Tibial artery (tissue), 4 donors: ENCODE measurements at regions not wholly inside any gene's neighbourhood (a gene's known extent, or its start where the extent isn't known, plus 50 kb on each side); places are given as distances from the start of the nearest gene placed in this dataset.

Experiments
- DNase-seq, 2 donors: peaks; one replicate each; pipeline ENCODE4 v3.0.0-alpha.2; 2019
- H3K27ac ChIP-seq, 2 donors: fragments of 200-600 bp; sonication (generic) in 1 of 2; 1 replicate in 1 of 2; 2 replicates in 1 of 2; pipeline ENCODE4 v1.5.1; 2018 to 2019; ENCODE audit warnings: mild to moderate bottlenecking in 1 of 2
- H3K27me3 ChIP-seq, 2 donors: fragments of 200-600 bp; sonication (generic) in 1 of 2; one replicate each; pipeline versions ENCODE4 v1.5.1 to v1.6.0; 2016 to 2019
- H3K36me3 ChIP-seq, 3 donors: fragments of 200-600 bp; sonication (generic) in 2 of 3; one replicate each; pipeline ENCODE4 v1.5.1; 2016 to 2019; ENCODE audit warnings: mild to moderate bottlenecking in 2 of 3
- H3K4me1 ChIP-seq, 4 donors: fragments of 200-600 bp; sonication (generic) in 2 of 4; 1 replicate in 3 of 4; 2 replicates in 1 of 4; pipeline ENCODE4 v1.5.1; 2016 to 2019
- H3K4me3 ChIP-seq, 2 donors: fragments of 200-600 bp; sonication (generic) in 1 of 2; 1 replicate in 1 of 2; 2 replicates in 1 of 2; pipeline ENCODE4 v1.5.1; 2018 to 2019; ENCODE audit warnings: mild to moderate bottlenecking in 2 of 2
- H3K9me3 ChIP-seq, 3 donors: fragments of 200-600 bp; sonication (generic) in 1 of 3; one replicate each; pipeline ENCODE4 v1.5.1; 2016 to 2019
- CTCF ChIP-seq, 2 experiments: fragments of 200-600 bp in 1 of 2; fragments of 450-650 bp in 1 of 2; IDR thresholded peaks; one replicate each; pipeline ENCODE4 v1.5.1; 2017 to 2019; ENCODE audit warnings: antibody characterized with exemption in 2 of 2, mild to moderate bottlenecking in 1 of 2, moderate library complexity in 1 of 2
- intact Hi-C: fragments of 100-400 bp; cut with DNase I; formaldehyde crosslinking; loops from one replicate; pipeline ENCODE4 v1.15.0; 2023; ENCODE audit warnings: low total_unique reads

- H3K27ac ChIP-seq, result peak overlapping the region; percentile 61 to 62
- peaks cover 3 to 78% (median 43%) of the 10 kb centered on the region in 4 donors for H3K4me1 ChIP-seq
- peak overlapping the region; percentile 47 to 59 for H3K4me3 ChIP-seq
- no peaks in the 10 kb centered on the region for H3K36me3 ChIP-seq
- intact Hi-C loops, result no loop called here
- H3K9me3 ChIP-seq, result no peaks in the 10 kb centered on the region
- H3K27me3 ChIP-seq, result no peaks in the 10 kb centered on the region
- no peak for TF ChIP-seq CTCF (IDR thresholded peaks at IDR 0.05)
- peak in 1 of 2 donors; percentile 78 for DNase-seq
Measured at GRCh38 chr17:77451245-77451893, 310.6 kb downstream of the SEC14L1 start.

- peak; percentile 68 to 84 for DNase-seq
- intact Hi-C loops, result no loop called here
- H3K27me3 ChIP-seq, result no peaks in the 10 kb centered on the region
Measured at GRCh38 chr17:77451894-77452852, 311.4 kb downstream of the SEC14L1 start.

GRCh38 chr17:77453613-77454241, 313.0 kb downstream of the SEC14L1 start:
- Histone ChIP-seq H3K9me3 (no peaks in the 10 kb centered on the region), H3K4me3 (peak overlapping the region in 1 of 2 donors; percentile 12), H3K27me3 (no peaks in the 10 kb centered on the region), H3K27ac (no peak overlapping the region), H3K36me3 (no peaks in the 10 kb centered on the region), H3K4me1 (peaks cover 3 to 88% (median 43%) of the 10 kb centered on the region in 4 donors)
- intact Hi-C loops, result no loop called here
- no peak for TF ChIP-seq CTCF (IDR thresholded peaks at IDR 0.05)
- no peak for DNase-seq

More at GRCh38 chr17:77451894-77452852, 311.4 kb downstream of the SEC14L1 start:
- no peak for TF ChIP-seq CTCF (IDR thresholded peaks at IDR 0.05)
- Histone ChIP-seq H3K9me3 (no peaks in the 10 kb centered on the region), H3K27ac (peak overlapping the region; percentile 61 to 62), H3K36me3 (no peaks in the 10 kb centered on the region), H3K4me1 (peaks cover 3 to 80% (median 43%) of the 10 kb centered on the region in 4 donors), H3K4me3 (peak overlapping the region; percentile 47 to 59)

GRCh38 chr17:77454242-77455095, 313.7 kb downstream of the SEC14L1 start:
- Histone ChIP-seq H3K27ac (no peak overlapping the region), H3K27me3 (no peaks in the 10 kb centered on the region)

More at GRCh38 chr17:77454242-77455095, 313.7 kb downstream of the SEC14L1 start:
- H3K9me3 ChIP-seq, result no peaks in the 10 kb centered on the region
- TF ChIP-seq CTCF (IDR thresholded peaks at IDR 0.05), result no peak
- H3K4me3 ChIP-seq, result peak overlapping the region in 1 of 2 donors; percentile 12
- H3K36me3 ChIP-seq, result no peaks in the 10 kb centered on the region
- intact Hi-C loops, result no loop called here
- H3K4me1 ChIP-seq, result peaks cover 3 to 90% (median 39%) of the 10 kb centered on the region in 4 donors
- no peak for DNase-seq
